Spleen (tissue), 11 donors: ENCODE measurements at regions not wholly inside any gene's neighbourhood (a gene's known extent, or its start where the extent isn't known, plus 50 kb on each side); places are given as distances from the start of the nearest gene placed in this dataset.

ENCODE experiments used
- DNase-seq: peaks from one replicate; pipeline ENCODE4 v3.0.0-alpha.2; 2020
- H3K27ac ChIP-seq, 8 donors: fragments of 200-600 bp; sonication (generic) in 7 of 8; 1 replicate in 4 of 8; 2 replicates in 4 of 8; pipeline versions ENCODE4 v1.5.0 to v1.8.0; 2016 to 2021; ENCODE audit warnings: inconsistent platforms in 4 of 8, mild to moderate bottlenecking in 4 of 8, moderate library complexity in 1 of 8
- H3K27me3 ChIP-seq, 7 donors: fragments of 200-600 bp; sonication (generic) in 6 of 7; replicated peaks in 1 of 7; 1 replicate in 4 of 7; 2 replicates in 3 of 7; pipeline versions ENCODE4 v1.5.0 to v1.8.0; 2016 to 2021; ENCODE audit warnings: inconsistent platforms in 3 of 7, mild to moderate bottlenecking in 1 of 7
- H3K36me3 ChIP-seq, 6 donors: fragments of 200-600 bp; sonication (generic) in 5 of 6; 1 replicate in 4 of 6; 2 replicates in 2 of 6; pipeline versions ENCODE4 v1.5.0 to v1.8.0; 2016 to 2021; ENCODE audit warnings: inconsistent platforms in 2 of 6
- H3K4me1 ChIP-seq, 6 donors: fragments of 200-600 bp; sonication (generic) in 5 of 6; 1 replicate in 3 of 6; 2 replicates in 3 of 6; pipeline versions ENCODE4 v1.5.0 to v1.8.0; 2016 to 2021; ENCODE audit warnings: inconsistent platforms in 3 of 6
- H3K4me3 ChIP-seq, 8 donors: fragments of 200-600 bp; sonication (generic) in 7 of 8; 1 replicate in 4 of 8; 2 replicates in 4 of 8; pipeline versions ENCODE4 v1.5.0 to v1.8.0; 2016 to 2021; ENCODE audit warnings: inconsistent platforms in 4 of 8, mild to moderate bottlenecking in 4 of 8, moderate library complexity in 2 of 8
- H3K9me3 ChIP-seq, 8 donors: fragments of 200-600 bp; sonication (generic) in 7 of 8; 1 replicate in 4 of 8; 2 replicates in 4 of 8; pipeline versions ENCODE4 v1.5.0 to v1.8.0; 2016 to 2021; ENCODE audit warnings: inconsistent platforms in 4 of 8
- CTCF ChIP-seq, 11 experiments: fragments of 200-600 bp in 7 of 11; fragments of 450-650 bp in 4 of 11; sonication (generic) in 4 of 11; IDR thresholded peaks in 8 of 11; conservative IDR thresholded peaks in 3 of 11; 1 replicate in 7 of 11; 2 replicates in 4 of 11; pipeline versions ENCODE4 v1.4.0 to v1.8.0; 2016 to 2021; ENCODE audit warnings: antibody characterized with exemption in 11 of 11, inconsistent platforms in 4 of 11, mild to moderate bottlenecking in 1 of 11
- POLR2A ChIP-seq, 3 donors: fragments of 450-650 bp; IDR thresholded peaks; one replicate each; pipeline ENCODE4 v1.5.1; 2017; ENCODE audit warnings: antibody characterized with exemption in 3 of 3, mild to moderate bottlenecking in 1 of 3
- POLR2AphosphoS5 ChIP-seq, 3 donors: sonication (generic); formaldehyde crosslinking; IDR thresholded peaks; one replicate each; pipeline ENCODE4 v1.5.1; 2017; ENCODE audit warnings: antibody characterized with exemption in 3 of 3
- WGBS, 5 donors: extraction: QIAGEN DNeasy Blood & Tissue Kit in 3 of 5; methylation state at CpG; one replicate each; pipeline versions ENCODE4 v1.1.5 to v1.1.7; 2013 to 2018; 5-methylcytosine and 5-hydroxymethylcytosine counted together
- intact Hi-C: fragments of 100-400 bp; cut with DNase I; formaldehyde crosslinking; loops from one replicate; pipeline ENCODE4 v1.15.0; 2023; ENCODE audit warnings: low total_unique reads
- donor health status: healthy with polysubstance abuse.
- donor health status: DM: no; HTN: no; CAD: no; lungs with moderate emphysema.
- donor health status: DM: no; HTN: no; CAD: no.
- donor health status: Bipolar disorder and iron deficiency.
- donor health status: healthy.
- donor health status: DM: no; HTN: no; CAD: no.
- donor health status: DM: yes; HTN: yes; CAD: no.

- peaks cover 0 to 13% (median 8%) of the 10 kb centered on the region in 6 donors for H3K4me1 ChIP-seq
- no peak for DNase-seq
- peaks cover 0 to 30% (median 0%) of the 10 kb centered on the region in 7 donors for H3K27me3 ChIP-seq
- H3K36me3 ChIP-seq, result no peaks in the 10 kb centered on the region
- 80 to 90% (median 89%) methylated on average over 9 of the region's 9 CpGs for WGBS, 5 donors
- intact Hi-C loops, result no loop called here
- no peak overlapping the region for H3K4me3 ChIP-seq
- TF ChIP-seq POLR2A (IDR thresholded peaks at IDR 0.05) (no peak), CTCF (IDR thresholded peaks at IDR 0.05 in 8 of 11, conservative IDR thresholded peaks at IDR 0.05 in 3 of 11) (no peak), POLR2AphosphoS5 (IDR thresholded peaks at IDR 0.05) (no peak)
- peaks cover 0 to 11% (median 7%) of the 10 kb centered on the region in 8 donors for H3K9me3 ChIP-seq
- no peak overlapping the region for H3K27ac ChIP-seq
These were observed 289.7 kb downstream of the RPLP1 start for GRCh38 chr15:69742361-69742760.

- 72 to 94% (median 92%) methylated on average over 1 of the region's 1 CpG for WGBS, 5 donors
- no peak overlapping the region for H3K27ac ChIP-seq
- intact Hi-C loops, result no loop called here
- peaks cover 0 to 11% (median 7%) of the 10 kb centered on the region in 8 donors for H3K9me3 ChIP-seq
- H3K27me3 ChIP-seq, result peaks cover 0 to 34% (median 0%) of the 10 kb centered on the region in 7 donors
- H3K4me3 ChIP-seq, result no peak overlapping the region
- no peaks in the 10 kb centered on the region for H3K36me3 ChIP-seq
- no peak for TF ChIP-seq POLR2AphosphoS5 (IDR thresholded peaks at IDR 0.05)
- peaks cover 0 to 13% (median 8%) of the 10 kb centered on the region in 6 donors for H3K4me1 ChIP-seq
- DNase-seq, result no peak
These were observed 290.5 kb downstream of the RPLP1 start for GRCh38 chr15:69743091-69743490.

- TF ChIP-seq POLR2A (IDR thresholded peaks at IDR 0.05), result no peak
- TF ChIP-seq POLR2AphosphoS5 (IDR thresholded peaks at IDR 0.05), result no peak
- no peak for TF ChIP-seq CTCF (IDR thresholded peaks at IDR 0.05 in 8 of 11, conservative IDR thresholded peaks at IDR 0.05 in 3 of 11)
- intact Hi-C loops, result no loop called here
- peaks cover 0 to 31% (median 0%) of the 10 kb centered on the region in 7 donors for H3K27me3 ChIP-seq
- no peaks in the 10 kb centered on the region for H3K36me3 ChIP-seq
- peaks cover 0 to 17% (median 8%) of the 10 kb centered on the region in 6 donors for H3K4me1 ChIP-seq
- no peak for DNase-seq
- H3K27ac ChIP-seq, result no peak overlapping the region
- WGBS, 5 donors, result 31 to 46% (median 34%) methylated on average over 4 to 5 of the region's 5 CpGs
- no peak overlapping the region for H3K4me3 ChIP-seq
- peaks cover 0 to 11% (median 7%) of the 10 kb centered on the region in 8 donors for H3K9me3 ChIP-seq
These were observed 292.0 kb downstream of the RPLP1 start for GRCh38 chr15:69744391-69745162.

GRCh38 chr15:69747193-69747592 lies 294.6 kb downstream of the RPLP1 start:
- H3K4me1 ChIP-seq, result peaks cover 0 to 20% (median 8%) of the 10 kb centered on the region in 6 donors
- H3K9me3 ChIP-seq, result peaks cover 0 to 3% (median 0%) of the 10 kb centered on the region in 8 donors
- 84 to 96% (median 89%) methylated on average over 5 of the region's 5 CpGs for WGBS, 5 donors
- no peak for TF ChIP-seq POLR2AphosphoS5 (IDR thresholded peaks at IDR 0.05)
- TF ChIP-seq POLR2A (IDR thresholded peaks at IDR 0.05), result no peak
- peaks cover 0 to 29% (median 0%) of the 10 kb centered on the region in 7 donors for H3K27me3 ChIP-seq
- intact Hi-C loops, result no loop called here
- H3K36me3 ChIP-seq, result no peaks in the 10 kb centered on the region
- DNase-seq, result no peak
- no peak overlapping the region for H3K4me3 ChIP-seq
- H3K27ac ChIP-seq, result no peak overlapping the region

- H3K4me1 ChIP-seq, result peaks cover 0 to 20% (median 8%) of the 10 kb centered on the region in 6 donors
- no peaks in the 10 kb centered on the region for H3K36me3 ChIP-seq
- H3K4me3 ChIP-seq, result no peak overlapping the region
- 85 to 92% (median 90%) methylated on average over 7 of the region's 7 CpGs for WGBS, 5 donors
- no peak for DNase-seq
- TF ChIP-seq POLR2AphosphoS5 (IDR thresholded peaks at IDR 0.05) (no peak), POLR2A (IDR thresholded peaks at IDR 0.05) (no peak)
- peaks cover 0 to 29% (median 0%) of the 10 kb centered on the region in 7 donors for H3K27me3 ChIP-seq
- intact Hi-C loops, result no loop called here
- no peak overlapping the region for H3K27ac ChIP-seq
- H3K9me3 ChIP-seq, result peaks cover 0 to 4% (median under 1%) of the 10 kb centered on the region in 8 donors
These were observed 295.5 kb downstream of the RPLP1 start for GRCh38 chr15:69748131-69748530.
